B cell (primary cell): ENCODE measurements at regions not wholly inside any gene's neighbourhood (a gene's known extent, or its start where the extent isn't known, plus 50 kb on each side); places are given as distances from the start of the nearest gene placed in this dataset.

ENCODE experiments used
- ATAC-seq: fragments of 200-7000 bp; cut with Tn5 transposase; one replicate; pipeline ENCODE4 v1.10.0; 2021; ENCODE audit warnings: low read depth, mild to moderate bottlenecking, moderate number of reproducible peaks, moderate library complexity
- CTCF ChIA-PET: fragments of 350-600 bp; sonication (Branson Sonifier 250); formaldehyde crosslinking; loops from one replicate; lab custom pipeline; 2021; ENCODE audit warnings: antibody characterized with exemption, inconsistent platforms; lab: Charles Lee
- POLR2A ChIA-PET: fragments of 350-600 bp; sonication (Branson Sonifier 250); formaldehyde crosslinking; loops from one replicate; lab custom pipeline; 2021; ENCODE audit warnings: antibody characterized with exemption; lab: Charles Lee
- DNase-seq: peaks from one replicate; pipeline ENCODE4 v3.0.0; 2013
- H2AFZ ChIP-seq: 2 replicates; pipeline ENCODE4 v1.6.1; 2012; ENCODE audit warnings: mild to moderate bottlenecking, low read depth, low read length; ENCODE audit not compliant: insufficient read depth, poor library complexity, severe bottlenecking
- H3K27ac ChIP-seq, 2 donors: 1 replicate in 1 of 2; 2 replicates in 1 of 2; pipeline ENCODE4 v1.5.1; 2012 to 2013; ENCODE audit warnings: low read length in 2 of 2, mild to moderate bottlenecking in 2 of 2, moderate library complexity in 1 of 2
- H3K27me3 ChIP-seq, 4 experiments: fragments of 200-600 bp in 1 of 4; sonication (generic) in 1 of 4; replicated peaks in 1 of 4; 1 replicate in 2 of 4; 2 replicates in 2 of 4; pipeline versions ENCODE4 v1.6.1 to v1.7.0; 2013 to 2016; ENCODE audit warnings: low read length in 3 of 4, mild to moderate bottlenecking in 2 of 4, mixed read lengths in 1 of 4, moderate library complexity in 1 of 4; ENCODE audit not compliant: insufficient read depth in 4 of 4, control insufficient read depth in 3 of 4; ENCODE audit errors: control extremely low read depth in 1 of 4
- H3K36me3 ChIP-seq, 2 experiments: replicated peaks in 1 of 2; 1 replicate in 1 of 2; 2 replicates in 1 of 2; pipeline versions ENCODE4 v1.6.1 to v1.7.1; 2013; ENCODE audit warnings: low read length in 1 of 2; ENCODE audit not compliant: insufficient read depth in 2 of 2, control insufficient read depth in 1 of 2; ENCODE audit errors: control extremely low read depth in 1 of 2, extremely low read depth in 1 of 2
- H3K4me1 ChIP-seq, 2 donors: fragments of 200-600 bp in 1 of 2; sonication (generic) in 1 of 2; 1 replicate in 1 of 2; 2 replicates in 1 of 2; pipeline versions ENCODE4 v1.5.1 to v1.6.1; 2013 to 2017; ENCODE audit warnings: low read length in 2 of 2; ENCODE audit not compliant: control insufficient read depth in 2 of 2, insufficient read depth in 2 of 2
- H3K4me2 ChIP-seq: replicated peaks from 2 replicates; pipeline ENCODE3; 2012; ENCODE audit warnings: mild to moderate bottlenecking, low read depth, low read length; ENCODE audit not compliant: poor library complexity, severe bottlenecking
- H3K4me3 ChIP-seq, 5 experiments: fragments of 200-600 bp in 1 of 5; sonication (generic) in 1 of 5; 1 replicate in 3 of 5; 2 replicates in 2 of 5; pipeline versions ENCODE4 v1.5.1 to v1.7.0; 2011 to 2016; ENCODE audit warnings: low read length in 4 of 5, mild to moderate bottlenecking in 4 of 5, low read depth in 2 of 5, control low read depth in 1 of 5, moderate library complexity in 1 of 5; ENCODE audit not compliant: insufficient read depth in 1 of 5; ENCODE audit errors: control extremely low read depth in 1 of 5, extremely low read depth in 1 of 5
- H3K79me2 ChIP-seq: fragments of 200-600 bp; sonication (generic); one replicate; pipeline ENCODE4 v1.6.0; 2016; ENCODE audit warnings: low read length; ENCODE audit not compliant: control insufficient read depth, insufficient read depth
- H3K9ac ChIP-seq: fragments of 200-600 bp; sonication (generic); 2 replicates; pipeline ENCODE4 v1.6.1; 2017; ENCODE audit warnings: mild to moderate bottlenecking, low read length, moderate library complexity
- H3K9me3 ChIP-seq, 3 donors: one replicate each; pipeline versions ENCODE4 v1.6.1 to v1.7.1; 2013; ENCODE audit warnings: low read length in 2 of 3; ENCODE audit not compliant: control insufficient read depth in 2 of 3, insufficient read depth in 1 of 3; ENCODE audit errors: control extremely low read depth in 1 of 3
- H4K20me1 ChIP-seq: 2 replicates; pipeline ENCODE4 v1.6.0; 2012; ENCODE audit warnings: mild to moderate bottlenecking, low read length; ENCODE audit not compliant: insufficient read depth, control insufficient read depth, poor library complexity, severe bottlenecking
- H3K27ac Mint-ChIP-seq: one replicate; pipeline ENCODE4 v1.8.0; 2021; ENCODE audit warnings: mixed read lengths
- H3K27me3 Mint-ChIP-seq: one replicate; pipeline ENCODE4 v1.8.0; 2021; ENCODE audit warnings: mixed read lengths
- H3K4me1 Mint-ChIP-seq: one replicate; pipeline ENCODE4 v1.8.0; 2021; ENCODE audit warnings: mixed read lengths
- H3K4me3 Mint-ChIP-seq: one replicate; pipeline ENCODE4 v1.8.0; 2021; ENCODE audit warnings: mixed read lengths
- H3K9me3 Mint-ChIP-seq: one replicate; pipeline ENCODE4 v1.8.0; 2022; ENCODE audit warnings: mixed read lengths; ENCODE audit not compliant: insufficient read depth
- CTCF ChIP-seq: fragments of 200-600 bp; IDR thresholded peaks from one replicate; pipeline ENCODE4 v1.8.0; 2022; ENCODE audit warnings: antibody characterized with exemption, mild to moderate bottlenecking
- EZH2 ChIP-seq: IDR thresholded peaks from 2 replicates; pipeline ENCODE4 v1.6.1; 2012; ENCODE audit warnings: borderline replicate concordance, low read depth, mild to moderate bottlenecking, moderate library complexity, low read length; ENCODE audit not compliant: insufficient read depth, poor library complexity, severe bottlenecking
- WGBS: methylation state at CpG from one replicate; pipeline ENCODE4 v1.1.5; 2013; ENCODE audit warnings: missing lambda C conversion rate; ENCODE audit not compliant: insufficient coverage; 5-methylcytosine and 5-hydroxymethylcytosine counted together
- intact Hi-C: fragments of 100-400 bp; cut with micrococcal nuclease; formaldehyde crosslinking; loops from one replicate; pipeline ENCODE4 v1.10.0; 2022

- CTCF ChIA-PET: interaction anchor here (0.8 kb wide), 1 partner anchor 10 kb away, joined by 4 read pairs; no protein-coding TSS in a partner anchor
- peaks cover 12% of the 10 kb centered on the region for H3K4me1 Mint-ChIP-seq
- no peak overlapping the region for H3K4me3 Mint-ChIP-seq
- Histone ChIP-seq H3K4me2 (no peak overlapping the region), H3K9me3 (peaks cover 0 to 2% (median 0%) of the 10 kb centered on the region in 3 donors), H2AFZ (no peak overlapping the region), H3K9ac (no peak overlapping the region), H4K20me1 (no peaks in the 10 kb centered on the region), H3K36me3 (no peaks in the 10 kb centered on the region), H3K4me3 (no peak overlapping the region), H3K27ac (no peak overlapping the region), H3K79me2 (no peaks in the 10 kb centered on the region), H3K27me3 (no peaks in the 10 kb centered on the region), H3K4me1 (peaks cover 0 to 8% of the 10 kb centered on the region in 2 donors)
- ATAC-seq: no peak
- POLR2A ChIA-PET: no interaction called here
- DNase-seq: peak; percentile 19
- H3K27ac Mint-ChIP-seq: no peak overlapping the region
- peaks cover 4% of the 10 kb centered on the region for H3K27me3 Mint-ChIP-seq
- 0% methylated on average over 2 of the region's 3 CpGs for WGBS
- TF ChIP-seq EZH2 (no peak), CTCF (no peak)
- intact Hi-C loops: no loop called here
- H3K9me3 Mint-ChIP-seq: no peaks in the 10 kb centered on the region
Measured at GRCh38 chr17:63035695-63036094, 69.7 kb downstream of the TANC2 start.

GRCh38 chr17:63039342-63039741 is 73.3 kb downstream of the TANC2 start:
- Histone ChIP-seq H3K9me3 (peaks cover 0 to 2% (median 0%) of the 10 kb centered on the region in 3 donors), H2AFZ (no peak overlapping the region), H3K9ac (no peak overlapping the region), H3K4me1 (peaks cover 0 to 8% of the 10 kb centered on the region in 2 donors), H3K36me3 (no peaks in the 10 kb centered on the region), H3K79me2 (no peaks in the 10 kb centered on the region), H4K20me1 (no peaks in the 10 kb centered on the region), H3K27ac (no peak overlapping the region), H3K4me2 (no peak overlapping the region), H3K27me3 (no peaks in the 10 kb centered on the region), H3K4me3 (no peak overlapping the region)
- DNase-seq (no peak), ATAC-seq (no peak)
- POLR2A ChIA-PET: no interaction called here
- Mint-ChIP-seq H3K27me3 (peaks cover 4% of the 10 kb centered on the region), H3K9me3 (no peaks in the 10 kb centered on the region), H3K27ac (no peak overlapping the region), H3K4me3 (no peak overlapping the region), H3K4me1 (peaks cover 12% of the 10 kb centered on the region)
- CTCF ChIA-PET: interaction anchor here (0.6 kb wide), 1 partner anchor 47 kb away, joined by 3 read pairs; no protein-coding TSS in a partner anchor
- WGBS: 48% methylated on average over 4 of the region's 4 CpGs
- TF ChIP-seq CTCF: no peak
- no peak for TF ChIP-seq EZH2
- intact Hi-C loops: no loop called here
